ENCODE measurements at regions not wholly inside any gene's neighbourhood (a gene's known extent, or its start where the extent isn't known, plus 50 kb on each side); places are given as distances from the start of the nearest gene placed in this dataset.

DNA sequence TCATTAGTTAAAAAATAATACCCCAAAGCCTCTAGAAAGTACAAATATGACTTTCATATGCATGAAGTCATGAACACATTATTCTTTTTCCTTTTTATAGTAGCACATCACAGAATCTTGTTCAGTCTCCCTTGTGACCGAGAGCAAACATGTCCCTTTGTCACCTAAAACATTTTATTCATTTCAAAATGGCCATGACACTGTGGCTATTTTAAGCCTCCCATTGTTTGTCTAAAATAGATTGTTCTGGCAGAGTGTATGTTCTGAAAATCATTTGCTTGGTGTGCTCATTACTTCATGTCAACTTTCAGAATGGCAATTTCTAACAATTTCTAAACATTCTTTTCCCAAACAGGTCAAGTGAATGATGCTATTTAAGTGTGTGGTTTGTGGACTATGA, 865.0 kb downstream of the JRKL start:
- in situ Hi-C loops (cut with MboI; ENCODE audit: low sequenced_read_pairs in 4 of 4) (no loop called here), intact Hi-C loops (cut with DNase I; ENCODE audit: low total_unique reads) (no loop called here)
- Histone ChIP-seq H3K9me3 (no peaks in the 10 kb centered on the region), H3K27me3 (no peaks in the 10 kb centered on the region), H3K4me3 (no peak overlapping the region), H3K36me3 (no peaks in the 10 kb centered on the region), H3K4me1 (peaks cover 0 to 3% of the 10 kb centered on the region in 2 donors), H3K27ac (peak overlapping the region in 1 of 4 donors; percentile 1)
- TF ChIP-seq POLR2A (IDR thresholded peaks at IDR 0.05) = no peak
- TF ChIP-seq, protein P1, sequence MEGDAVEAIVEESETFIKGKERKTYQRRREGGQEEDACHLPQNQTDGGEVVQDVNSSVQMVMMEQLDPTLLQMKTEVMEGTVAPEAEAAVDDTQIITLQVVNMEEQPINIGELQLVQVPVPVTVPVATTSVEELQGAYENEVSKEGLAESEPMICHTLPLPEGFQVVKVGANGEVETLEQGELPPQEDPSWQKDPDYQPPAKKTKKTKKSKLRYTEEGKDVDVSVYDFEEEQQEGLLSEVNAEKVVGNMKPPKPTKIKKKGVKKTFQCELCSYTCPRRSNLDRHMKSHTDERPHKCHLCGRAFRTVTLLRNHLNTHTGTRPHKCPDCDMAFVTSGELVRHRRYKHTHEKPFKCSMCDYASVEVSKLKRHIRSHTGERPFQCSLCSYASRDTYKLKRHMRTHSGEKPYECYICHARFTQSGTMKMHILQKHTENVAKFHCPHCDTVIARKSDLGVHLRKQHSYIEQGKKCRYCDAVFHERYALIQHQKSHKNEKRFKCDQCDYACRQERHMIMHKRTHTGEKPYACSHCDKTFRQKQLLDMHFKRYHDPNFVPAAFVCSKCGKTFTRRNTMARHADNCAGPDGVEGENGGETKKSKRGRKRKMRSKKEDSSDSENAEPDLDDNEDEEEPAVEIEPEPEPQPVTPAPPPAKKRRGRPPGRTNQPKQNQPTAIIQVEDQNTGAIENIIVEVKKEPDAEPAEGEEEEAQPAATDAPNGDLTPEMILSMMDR (IDR thresholded peaks at IDR 0.05 in 4 of 5, conservative IDR thresholded peaks at IDR 0.05 in 1 of 5) = no peak
- DNase-seq (no peak), ATAC-seq (peak in 1 of 2 donors; percentile 51)

DNA sequence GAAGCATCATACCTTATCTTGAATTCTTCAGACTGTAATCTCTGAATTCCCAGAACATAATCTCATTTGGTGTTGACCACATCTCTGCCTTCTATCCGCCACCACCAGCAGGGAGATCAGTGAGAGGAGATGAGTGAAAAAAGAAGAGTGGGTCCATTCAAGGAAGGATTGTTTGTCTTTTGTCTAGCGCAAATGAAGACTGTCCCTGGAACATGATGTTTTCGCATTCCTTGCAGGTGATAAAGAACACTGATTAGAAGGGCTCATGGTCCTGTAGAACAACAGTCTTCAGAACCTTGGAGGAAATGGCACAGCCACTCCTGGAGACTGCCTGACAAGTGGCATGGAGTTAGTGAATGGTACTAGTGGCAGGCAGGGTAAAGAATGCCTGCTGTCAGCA, 869.6 kb downstream of the JRKL start:
- Histone ChIP-seq H3K9me3 (no peaks in the 10 kb centered on the region), H3K4me1 (peaks cover 0 to 3% of the 10 kb centered on the region in 2 donors), H3K27ac (no peak overlapping the region), H3K36me3 (no peaks in the 10 kb centered on the region), H3K4me3 (no peak overlapping the region), H3K27me3 (no peaks in the 10 kb centered on the region)
- ATAC-seq = no peak
- in situ Hi-C loops (cut with MboI; ENCODE audit: low sequenced_read_pairs in 4 of 4) = no loop called here
- no peak for DNase-seq
- intact Hi-C loops (cut with DNase I; ENCODE audit: low total_unique reads) = no loop called here
- TF ChIP-seq, protein P1 (IDR thresholded peaks at IDR 0.05 in 4 of 5, conservative IDR thresholded peaks at IDR 0.05 in 1 of 5) = no peak
- no peak for TF ChIP-seq POLR2A (IDR thresholded peaks at IDR 0.05)

DNA sequence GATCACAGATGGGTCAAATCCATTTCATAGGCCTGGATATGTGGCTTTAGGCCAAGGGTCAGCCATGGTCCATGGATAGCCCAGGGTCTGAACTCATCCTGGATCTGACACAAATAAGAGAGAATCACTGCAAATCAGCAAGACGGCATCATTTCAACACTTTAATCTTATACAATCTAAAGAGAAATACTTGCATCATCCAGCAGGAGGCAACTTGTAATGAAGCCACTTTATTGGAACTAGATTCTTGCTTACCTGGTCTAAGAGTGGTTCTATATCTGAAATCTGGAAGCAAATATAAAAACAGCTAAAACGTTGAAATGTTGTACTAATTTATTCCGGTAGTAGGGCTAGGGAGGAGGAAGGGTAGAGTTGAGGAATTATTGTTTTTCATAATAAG, 870.1 kb downstream of the JRKL start:
- no peaks in the 10 kb centered on the region for H3K9me3 ChIP-seq
- H3K4me3 ChIP-seq = no peak overlapping the region
- no peaks in the 10 kb centered on the region for H3K27me3 ChIP-seq
- no peak for ATAC-seq
- no peaks in the 10 kb centered on the region for H3K36me3 ChIP-seq
- in situ Hi-C loops (cut with MboI; ENCODE audit: low sequenced_read_pairs in 4 of 4) = no loop called here
- TF ChIP-seq, protein P1 (IDR thresholded peaks at IDR 0.05 in 4 of 5, conservative IDR thresholded peaks at IDR 0.05 in 1 of 5) = no peak
- TF ChIP-seq POLR2A (IDR thresholded peaks at IDR 0.05) = no peak
- intact Hi-C loops (cut with DNase I; ENCODE audit: low total_unique reads) = no loop called here
- H3K27ac ChIP-seq = no peak overlapping the region
- peaks cover 0 to 2% of the 10 kb centered on the region in 2 donors for H3K4me1 ChIP-seq
- no peak for DNase-seq

DNA sequence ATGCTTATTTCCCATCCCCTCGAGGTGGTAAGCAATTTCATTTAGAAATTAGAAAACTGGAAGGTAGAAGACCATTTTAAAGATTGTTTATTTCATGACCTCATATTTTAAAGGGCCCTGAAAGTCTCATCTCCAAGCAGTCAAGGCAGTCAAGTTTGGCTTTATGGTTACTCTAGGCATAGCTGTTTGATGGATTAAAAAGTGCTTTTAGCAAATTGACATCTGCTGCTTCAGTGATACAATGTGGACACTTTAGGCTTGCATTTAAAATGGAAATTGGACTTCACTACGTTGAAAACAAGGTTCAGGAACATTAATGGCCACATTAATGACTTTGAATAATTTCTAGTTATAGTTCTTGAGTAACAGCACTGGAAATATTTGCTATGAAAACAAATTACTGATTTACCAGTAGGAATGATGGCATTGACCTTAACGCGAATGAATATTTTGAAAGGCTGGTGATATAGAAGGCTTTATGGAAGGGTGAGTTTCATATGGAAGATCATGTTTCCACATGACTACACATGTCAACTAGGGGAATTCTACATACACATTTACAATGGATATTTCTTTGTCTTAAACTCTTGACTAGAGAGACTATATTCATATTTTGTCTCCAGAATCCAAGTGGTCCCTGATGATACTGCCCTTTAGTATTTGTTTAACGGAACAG, 873.5 kb downstream of the JRKL start:
- in situ Hi-C loops (cut with MboI; ENCODE audit: low sequenced_read_pairs in 4 of 4) (no loop called here), intact Hi-C loops (cut with DNase I; ENCODE audit: low total_unique reads) (no loop called here)
- Histone ChIP-seq H3K27ac (no peak overlapping the region), H3K4me1 (no peaks in the 10 kb centered on the region), H3K36me3 (no peaks in the 10 kb centered on the region), H3K9me3 (no peaks in the 10 kb centered on the region), H3K4me3 (no peak overlapping the region), H3K27me3 (no peaks in the 10 kb centered on the region)
- TF ChIP-seq, protein P1 (IDR thresholded peaks at IDR 0.05 in 4 of 5, conservative IDR thresholded peaks at IDR 0.05 in 1 of 5) = no peak
- TF ChIP-seq POLR2A (IDR thresholded peaks at IDR 0.05) = no peak
- ATAC-seq (no peak), DNase-seq (no peak)

DNA sequence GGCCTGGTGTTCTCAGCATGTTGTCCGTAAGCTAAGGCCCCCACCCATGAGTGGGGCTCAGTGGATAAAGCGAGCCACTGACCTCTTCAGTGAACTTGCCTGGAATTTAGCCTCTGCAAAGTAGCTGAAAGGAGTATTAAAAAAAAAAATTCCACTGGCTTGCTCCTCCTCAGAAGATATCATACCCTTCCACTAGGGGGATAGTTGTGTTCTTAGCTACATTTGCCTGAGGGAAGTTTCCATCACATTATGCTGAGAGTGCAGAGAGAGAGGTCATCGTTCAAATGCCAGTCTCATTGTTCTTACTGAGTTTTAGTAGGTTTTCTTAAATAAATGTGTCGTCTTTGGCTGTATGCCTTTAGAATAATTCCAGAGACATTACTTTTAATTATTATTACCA, 879.7 kb downstream of the JRKL start:
- DNase-seq = no peak
- Histone ChIP-seq H3K9me3 (no peaks in the 10 kb centered on the region), H3K27me3 (no peaks in the 10 kb centered on the region), H3K4me1 (no peaks in the 10 kb centered on the region), H3K36me3 (no peaks in the 10 kb centered on the region), H3K27ac (no peak overlapping the region), H3K4me3 (no peak overlapping the region)
- in situ Hi-C loops (cut with MboI; ENCODE audit: low sequenced_read_pairs in 4 of 4) (no loop called here), intact Hi-C loops (cut with DNase I; ENCODE audit: low total_unique reads) (no loop called here)
- ATAC-seq = no peak
- no peak for TF ChIP-seq POLR2A (IDR thresholded peaks at IDR 0.05)
- TF ChIP-seq, protein P1 (IDR thresholded peaks at IDR 0.05 in 4 of 5, conservative IDR thresholded peaks at IDR 0.05 in 1 of 5) = no peak

Measured in gastrocnemius medialis (tissue), 4 donors.